ENCODE measurements at regions not wholly inside any gene's neighbourhood (a gene's known extent, or its start where the extent isn't known, plus 50 kb on each side); places are given as distances from the start of the nearest gene placed in this dataset.

DNA sequence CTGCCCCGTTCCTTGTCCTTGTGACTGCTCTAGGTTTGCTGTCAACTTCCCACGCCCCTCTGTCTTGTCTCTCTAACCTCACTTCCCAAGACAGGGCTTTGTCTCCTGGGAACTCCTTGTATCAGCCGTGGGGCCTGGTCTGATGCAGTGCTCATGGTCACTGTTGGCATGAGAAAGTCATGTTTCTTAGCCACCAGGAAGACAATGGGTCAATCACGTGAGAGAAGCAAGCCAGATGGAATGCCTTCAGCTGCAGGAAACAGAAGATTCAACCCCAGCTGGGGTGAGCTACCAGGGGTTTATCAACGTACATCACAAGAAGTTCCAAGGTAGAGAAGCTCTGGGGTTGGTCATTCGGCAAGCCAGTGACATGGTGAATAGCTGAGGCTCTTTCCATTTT, 116.6 kb downstream of the IRF8 start:
- TF ChIP-seq, protein P1, sequence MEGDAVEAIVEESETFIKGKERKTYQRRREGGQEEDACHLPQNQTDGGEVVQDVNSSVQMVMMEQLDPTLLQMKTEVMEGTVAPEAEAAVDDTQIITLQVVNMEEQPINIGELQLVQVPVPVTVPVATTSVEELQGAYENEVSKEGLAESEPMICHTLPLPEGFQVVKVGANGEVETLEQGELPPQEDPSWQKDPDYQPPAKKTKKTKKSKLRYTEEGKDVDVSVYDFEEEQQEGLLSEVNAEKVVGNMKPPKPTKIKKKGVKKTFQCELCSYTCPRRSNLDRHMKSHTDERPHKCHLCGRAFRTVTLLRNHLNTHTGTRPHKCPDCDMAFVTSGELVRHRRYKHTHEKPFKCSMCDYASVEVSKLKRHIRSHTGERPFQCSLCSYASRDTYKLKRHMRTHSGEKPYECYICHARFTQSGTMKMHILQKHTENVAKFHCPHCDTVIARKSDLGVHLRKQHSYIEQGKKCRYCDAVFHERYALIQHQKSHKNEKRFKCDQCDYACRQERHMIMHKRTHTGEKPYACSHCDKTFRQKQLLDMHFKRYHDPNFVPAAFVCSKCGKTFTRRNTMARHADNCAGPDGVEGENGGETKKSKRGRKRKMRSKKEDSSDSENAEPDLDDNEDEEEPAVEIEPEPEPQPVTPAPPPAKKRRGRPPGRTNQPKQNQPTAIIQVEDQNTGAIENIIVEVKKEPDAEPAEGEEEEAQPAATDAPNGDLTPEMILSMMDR (IDR thresholded peaks at IDR 0.05; ENCODE audit: low read depth, low read length, poor library complexity, severe bottlenecking) = no peak
- TF ChIP-seq EZH2phosphoT487 (IDR thresholded peaks at IDR 0.05; ENCODE audit: borderline replicate concordance, low read length) = no peak

Measured in DOHH2 (cell line).